MM.1S (cell line): ENCODE measurements at regions not wholly inside any gene's neighbourhood (a gene's known extent, or its start where the extent isn't known, plus 50 kb on each side); places are given as distances from the start of the nearest gene placed in this dataset.

Experiments
- EZH2 ChIP-seq: fragments of 300-600 bp; sonication (generic); optimal IDR thresholded peaks from 2 replicates; pipeline ENCODE3; 2017; ENCODE audit warnings: low read depth, mild to moderate bottlenecking, antibody characterized with exemption, low read length, mixed read lengths
- EZH2phosphoT487 ChIP-seq: fragments of 300-600 bp; sonication (generic); IDR thresholded peaks from 2 replicates; pipeline ENCODE4 v1.6.1; 2018; ENCODE audit warnings: antibody characterized with exemption, low read length
- TF ChIP-seq, protein P1 (sequence below): fragments of 300-600 bp; sonication (generic); IDR thresholded peaks from 2 replicates; pipeline ENCODE4 v1.5.1; 2016; ENCODE audit warnings: antibody characterized with exemption, low read length, mixed read lengths

DNA sequence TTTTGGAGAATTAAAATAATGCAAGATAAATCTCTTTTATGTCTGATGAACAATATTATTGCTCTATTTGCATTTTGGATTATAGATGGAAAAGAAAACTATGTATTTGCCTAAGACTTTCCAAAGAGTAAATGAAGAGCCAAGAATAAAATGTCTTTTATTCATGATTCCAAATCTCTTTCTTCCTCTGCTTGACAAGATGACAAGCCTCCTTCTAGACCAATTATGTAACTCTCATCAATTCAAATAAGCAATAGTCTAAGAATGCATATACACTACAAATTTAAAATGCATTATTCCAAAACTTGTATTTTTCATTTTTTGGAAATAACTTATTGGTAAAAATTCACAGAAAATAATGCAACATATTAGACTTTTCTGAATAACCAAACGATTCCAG is 377.3 kb downstream of the GASK1B start:
- TF ChIP-seq, protein P1, sequence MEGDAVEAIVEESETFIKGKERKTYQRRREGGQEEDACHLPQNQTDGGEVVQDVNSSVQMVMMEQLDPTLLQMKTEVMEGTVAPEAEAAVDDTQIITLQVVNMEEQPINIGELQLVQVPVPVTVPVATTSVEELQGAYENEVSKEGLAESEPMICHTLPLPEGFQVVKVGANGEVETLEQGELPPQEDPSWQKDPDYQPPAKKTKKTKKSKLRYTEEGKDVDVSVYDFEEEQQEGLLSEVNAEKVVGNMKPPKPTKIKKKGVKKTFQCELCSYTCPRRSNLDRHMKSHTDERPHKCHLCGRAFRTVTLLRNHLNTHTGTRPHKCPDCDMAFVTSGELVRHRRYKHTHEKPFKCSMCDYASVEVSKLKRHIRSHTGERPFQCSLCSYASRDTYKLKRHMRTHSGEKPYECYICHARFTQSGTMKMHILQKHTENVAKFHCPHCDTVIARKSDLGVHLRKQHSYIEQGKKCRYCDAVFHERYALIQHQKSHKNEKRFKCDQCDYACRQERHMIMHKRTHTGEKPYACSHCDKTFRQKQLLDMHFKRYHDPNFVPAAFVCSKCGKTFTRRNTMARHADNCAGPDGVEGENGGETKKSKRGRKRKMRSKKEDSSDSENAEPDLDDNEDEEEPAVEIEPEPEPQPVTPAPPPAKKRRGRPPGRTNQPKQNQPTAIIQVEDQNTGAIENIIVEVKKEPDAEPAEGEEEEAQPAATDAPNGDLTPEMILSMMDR = no peak
- TF ChIP-seq EZH2phosphoT487 (no peak), EZH2 (no peak)
